Stimulated activated naive CD8-positive, alpha-beta T cell treated with anti-CD3 and anti-CD28 coated beads, Interleukin-15, amount 100 ng/mL, for 72 hours (primary cell): ENCODE measurements at regions not wholly inside any gene's neighbourhood (a gene's known extent, or its start where the extent isn't known, plus 50 kb on each side); places are given as distances from the start of the nearest gene placed in this dataset.
A peak's percentile ranks its signal among the peaks of the same experiment; 100 is the strongest.

Source experiments
- ATAC-seq: fragments of 150-1000 bp; cut with Tn5 transposase; 2 replicates; pipeline ENCODE4 v1.10.0; 2021; ENCODE audit warnings: mild to moderate bottlenecking, moderate library complexity
- DNase-seq, 2 donors: peaks; one replicate each; pipeline ENCODE4 v3.0.0; 2021 to 2022
- H3K27ac Mint-ChIP-seq, 2 donors: one replicate each; pipeline ENCODE4 v1.8.0; 2022; ENCODE audit warnings: mild to moderate bottlenecking in 2 of 2, mixed read lengths in 2 of 2, moderate library complexity in 2 of 2
- H3K27me3 Mint-ChIP-seq: one replicate; pipeline ENCODE4 v1.8.0; 2022; ENCODE audit warnings: mixed read lengths
- H3K4me1 Mint-ChIP-seq: one replicate; pipeline ENCODE4 v1.8.0; 2022; ENCODE audit warnings: mild to moderate bottlenecking, mixed read lengths
- H3K4me3 Mint-ChIP-seq, 2 donors: one replicate each; pipeline ENCODE4 v1.8.0; 2022; ENCODE audit warnings: mild to moderate bottlenecking in 2 of 2, mixed read lengths in 2 of 2, moderate library complexity in 1 of 2
- H3K9me3 Mint-ChIP-seq, 2 donors: one replicate each; pipeline ENCODE4 v1.8.0; 2022; ENCODE audit warnings: mixed read lengths in 2 of 2

- Mint-ChIP-seq H3K27me3 (no peaks in the 10 kb centered on the region), H3K4me1 (no peaks in the 10 kb centered on the region), H3K9me3 (no peaks in the 10 kb centered on the region), H3K27ac (no peak overlapping the region), H3K4me3 (no peak overlapping the region)
- DNase-seq (no peak), ATAC-seq (no peak)
Observed at GRCh38 chr3:27581852-27582251, 97.7 kb upstream of the SLC4A7 start.

GRCh38 chr3:27578032-27578431 lies 93.8 kb upstream of the SLC4A7 start:
- no peak for DNase-seq
- H3K27ac Mint-ChIP-seq: peak overlapping the region in 1 of 2 donors; percentile 19
- no peak overlapping the region for H3K4me3 Mint-ChIP-seq
- H3K9me3 Mint-ChIP-seq: no peaks in the 10 kb centered on the region
- ATAC-seq: no peak
- no peaks in the 10 kb centered on the region for H3K27me3 Mint-ChIP-seq
- H3K4me1 Mint-ChIP-seq: peaks cover 10% of the 10 kb centered on the region

GRCh38 chr3:27577504-27577903 lies 93.3 kb upstream of the SLC4A7 start:
- ATAC-seq (no peak), DNase-seq (no peak)
- Mint-ChIP-seq H3K4me1 (peaks cover 10% of the 10 kb centered on the region), H3K27ac (no peak overlapping the region), H3K9me3 (no peaks in the 10 kb centered on the region), H3K4me3 (no peak overlapping the region), H3K27me3 (no peaks in the 10 kb centered on the region)

- H3K4me3 Mint-ChIP-seq: no peak overlapping the region
- ATAC-seq (no peak), DNase-seq (no peak)
- H3K27ac Mint-ChIP-seq: no peak overlapping the region
- peaks cover 10% of the 10 kb centered on the region for H3K4me1 Mint-ChIP-seq
- H3K27me3 Mint-ChIP-seq: no peaks in the 10 kb centered on the region
- H3K9me3 Mint-ChIP-seq: no peaks in the 10 kb centered on the region
Observed at GRCh38 chr3:27576171-27576570, 92.0 kb upstream of the SLC4A7 start.

- no peaks in the 10 kb centered on the region for H3K9me3 Mint-ChIP-seq
- peaks cover 10% of the 10 kb centered on the region for H3K4me1 Mint-ChIP-seq
- ATAC-seq (no peak), DNase-seq (no peak)
- no peaks in the 10 kb centered on the region for H3K27me3 Mint-ChIP-seq
- H3K4me3 Mint-ChIP-seq: no peak overlapping the region
- H3K27ac Mint-ChIP-seq: peak overlapping the region in 1 of 2 donors; percentile 14
Observed at GRCh38 chr3:27575499-27575898, 91.3 kb upstream of the SLC4A7 start.

GRCh38 chr3:27574438-27574795 lies 90.2 kb upstream of the SLC4A7 start:
- Mint-ChIP-seq H3K27ac (no peak overlapping the region), H3K4me1 (peaks cover 10% of the 10 kb centered on the region), H3K27me3 (no peaks in the 10 kb centered on the region), H3K9me3 (no peaks in the 10 kb centered on the region), H3K4me3 (no peak overlapping the region)
- ATAC-seq (no peak), DNase-seq (no peak)

GRCh38 chr3:27573780-27574437 lies 89.7 kb upstream of the SLC4A7 start:
- no peak for DNase-seq
- H3K4me1 Mint-ChIP-seq: peaks cover 10% of the 10 kb centered on the region
- H3K27me3 Mint-ChIP-seq: no peaks in the 10 kb centered on the region
- no peak for ATAC-seq
- H3K27ac Mint-ChIP-seq: no peak overlapping the region
- no peaks in the 10 kb centered on the region for H3K9me3 Mint-ChIP-seq
- no peak overlapping the region for H3K4me3 Mint-ChIP-seq

GRCh38 chr3:27573138-27573537 lies 89.0 kb upstream of the SLC4A7 start:
- no peak for DNase-seq
- ATAC-seq: no peak
- Mint-ChIP-seq H3K4me1 (peaks cover 10% of the 10 kb centered on the region), H3K27ac (no peak overlapping the region), H3K9me3 (no peaks in the 10 kb centered on the region), H3K27me3 (no peaks in the 10 kb centered on the region), H3K4me3 (no peak overlapping the region)

- Mint-ChIP-seq H3K4me3 (no peak overlapping the region), H3K27me3 (no peaks in the 10 kb centered on the region), H3K27ac (no peak overlapping the region), H3K4me1 (peaks cover 10% of the 10 kb centered on the region), H3K9me3 (no peaks in the 10 kb centered on the region)
- ATAC-seq: no peak
- no peak for DNase-seq
Observed at GRCh38 chr3:27571345-27571744, 87.2 kb upstream of the SLC4A7 start.

- ATAC-seq (no peak), DNase-seq (no peak)
- no peak overlapping the region for H3K4me3 Mint-ChIP-seq
Observed at GRCh38 chr3:27570421-27571106, 86.4 kb upstream of the SLC4A7 start.

GRCh38 chr3:27568393-27568792 lies 84.2 kb upstream of the SLC4A7 start:
- no peak overlapping the region for H3K4me3 Mint-ChIP-seq
- no peaks in the 10 kb centered on the region for H3K27me3 Mint-ChIP-seq
- no peak for DNase-seq
- ATAC-seq: no peak
- H3K9me3 Mint-ChIP-seq: no peaks in the 10 kb centered on the region
- H3K4me1 Mint-ChIP-seq: no peaks in the 10 kb centered on the region
- no peak overlapping the region for H3K27ac Mint-ChIP-seq

More at GRCh38 chr3:27570421-27571106, 86.4 kb upstream of the SLC4A7 start:
- H3K9me3 Mint-ChIP-seq: no peaks in the 10 kb centered on the region
- no peak overlapping the region for H3K27ac Mint-ChIP-seq
- H3K4me1 Mint-ChIP-seq: peaks cover 6% of the 10 kb centered on the region
- no peaks in the 10 kb centered on the region for H3K27me3 Mint-ChIP-seq

GRCh38 chr3:27567251-27567650 lies 83.1 kb upstream of the SLC4A7 start:
- no peak overlapping the region for H3K27ac Mint-ChIP-seq
- no peak for ATAC-seq
- no peaks in the 10 kb centered on the region for H3K9me3 Mint-ChIP-seq
- no peaks in the 10 kb centered on the region for H3K4me1 Mint-ChIP-seq
- no peak for DNase-seq
- no peaks in the 10 kb centered on the region for H3K27me3 Mint-ChIP-seq
- no peak overlapping the region for H3K4me3 Mint-ChIP-seq

GRCh38 chr3:27565201-27565852 lies 81.1 kb upstream of the SLC4A7 start:
- peak overlapping the region in 1 of 2 donors; percentile 28 for H3K27ac Mint-ChIP-seq

GRCh38 chr3:27561576-27561975 lies 77.4 kb upstream of the SLC4A7 start:
- Mint-ChIP-seq H3K4me1 (no peaks in the 10 kb centered on the region), H3K9me3 (no peaks in the 10 kb centered on the region), H3K4me3 (no peak overlapping the region), H3K27ac (no peak overlapping the region), H3K27me3 (no peaks in the 10 kb centered on the region)
- DNase-seq: no peak
- ATAC-seq: no peak

More at GRCh38 chr3:27565201-27565852, 81.1 kb upstream of the SLC4A7 start:
- ATAC-seq (no peak), DNase-seq (no peak)
- Mint-ChIP-seq H3K4me1 (no peaks in the 10 kb centered on the region), H3K27me3 (no peaks in the 10 kb centered on the region), H3K4me3 (no peak overlapping the region), H3K9me3 (no peaks in the 10 kb centered on the region)

GRCh38 chr3:27560484-27561056 lies 76.4 kb upstream of the SLC4A7 start:
- Mint-ChIP-seq H3K4me1 (no peaks in the 10 kb centered on the region), H3K27ac (no peak overlapping the region), H3K27me3 (no peaks in the 10 kb centered on the region), H3K4me3 (no peak overlapping the region), H3K9me3 (no peaks in the 10 kb centered on the region)
- DNase-seq (no peak), ATAC-seq (no peak)

GRCh38 chr3:27559835-27560234 lies 75.7 kb upstream of the SLC4A7 start:
- no peak overlapping the region for H3K27ac Mint-ChIP-seq
- no peaks in the 10 kb centered on the region for H3K4me1 Mint-ChIP-seq
- no peak overlapping the region for H3K4me3 Mint-ChIP-seq
- no peaks in the 10 kb centered on the region for H3K9me3 Mint-ChIP-seq
- ATAC-seq (no peak), DNase-seq (no peak)
- H3K27me3 Mint-ChIP-seq: no peaks in the 10 kb centered on the region
